ENCODE measurements at regions not wholly inside any gene's neighbourhood (a gene's known extent, or its start where the extent isn't known, plus 50 kb on each side); places are given as distances from the start of the nearest gene placed in this dataset.

DNA sequence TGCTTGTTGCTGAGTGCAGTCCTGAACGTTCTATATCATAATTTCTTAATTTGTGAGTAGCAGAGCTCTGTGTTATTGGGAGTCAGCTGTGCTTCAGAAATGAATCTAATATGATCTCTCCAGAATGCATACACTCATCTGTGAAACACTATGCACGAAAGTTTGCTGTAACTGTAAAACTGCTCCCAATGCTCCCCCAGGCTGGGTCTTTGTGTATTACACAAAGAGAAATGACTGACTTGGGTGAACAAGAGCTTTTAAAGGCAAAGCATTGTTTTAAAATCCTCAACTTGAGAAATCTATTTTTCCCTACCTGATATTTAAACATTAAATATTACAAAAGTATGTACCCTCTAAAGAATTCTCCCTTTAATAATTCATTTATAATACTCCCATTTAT is 636.7 kb upstream of the KIF2B start:
- no peak for DNase-seq (ENCODE audit: low read depth in 2 of 2)

GRCh38 chr17:53176629-53177028 is 646.1 kb upstream of the KIF2B start:
- no peak for DNase-seq (ENCODE audit: low read depth in 2 of 2)

GRCh38 chr17:53168413-53168812 is 654.3 kb upstream of the KIF2B start:
- no peak for DNase-seq (ENCODE audit: low read depth in 2 of 2)

- DNase-seq (ENCODE audit: low read depth in 2 of 2): no peak
Observed at GRCh38 chr17:53166731-53167130, 656.0 kb upstream of the KIF2B start.

- peak; percentile 18 to 31 for DNase-seq (ENCODE audit: low read depth in 2 of 2)
Observed at GRCh38 chr17:53150101-53150698, 672.5 kb upstream of the KIF2B start.

DNA sequence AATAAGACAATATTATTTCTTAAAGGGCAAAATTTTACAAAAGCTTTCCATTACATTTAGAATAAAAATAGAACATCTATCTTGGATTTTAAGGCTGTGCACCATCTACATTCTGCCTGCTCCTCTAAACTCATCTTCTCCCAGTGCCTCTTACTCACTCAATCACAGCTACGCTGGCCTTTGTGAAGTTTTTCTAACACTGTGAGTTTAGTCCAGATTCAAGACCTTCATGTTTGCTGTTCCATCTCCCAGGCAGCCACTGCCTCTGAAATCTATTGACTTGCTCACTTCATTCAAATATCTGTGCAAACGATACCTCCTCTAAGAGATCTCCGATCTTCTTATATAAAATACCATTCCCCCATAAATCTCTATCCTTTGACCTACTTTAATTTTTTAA is 673.4 kb upstream of the KIF2B start:
- no peak for DNase-seq (ENCODE audit: low read depth in 2 of 2)

GRCh38 chr17:53148058-53148457 is 674.7 kb upstream of the KIF2B start:
- DNase-seq (ENCODE audit: low read depth in 2 of 2): no peak

GRCh38 chr17:53142890-53143289 is 679.8 kb upstream of the KIF2B start:
- peak; percentile 10 to 31 for DNase-seq (ENCODE audit: low read depth in 2 of 2)

DNA sequence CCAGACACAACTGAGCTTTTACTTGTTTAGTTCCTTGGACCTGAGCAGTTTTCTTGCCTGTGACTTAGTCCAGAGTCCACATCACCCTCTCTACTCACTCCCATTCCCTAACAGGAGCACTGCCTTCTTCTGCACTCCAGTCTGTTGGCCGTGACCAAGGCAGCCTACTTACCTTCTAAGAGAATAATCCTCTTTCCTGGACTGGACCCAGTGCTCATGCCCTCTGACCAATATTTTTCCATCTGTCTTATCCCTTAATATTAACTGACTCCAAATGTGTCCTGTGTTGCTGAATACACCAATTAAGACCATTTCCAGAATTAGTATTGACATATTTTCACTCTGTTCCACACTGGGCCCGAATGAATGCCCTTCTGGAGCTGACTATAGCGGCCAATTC is 681.0 kb upstream of the KIF2B start:
- no peak for DNase-seq (ENCODE audit: low read depth in 2 of 2)

DNA sequence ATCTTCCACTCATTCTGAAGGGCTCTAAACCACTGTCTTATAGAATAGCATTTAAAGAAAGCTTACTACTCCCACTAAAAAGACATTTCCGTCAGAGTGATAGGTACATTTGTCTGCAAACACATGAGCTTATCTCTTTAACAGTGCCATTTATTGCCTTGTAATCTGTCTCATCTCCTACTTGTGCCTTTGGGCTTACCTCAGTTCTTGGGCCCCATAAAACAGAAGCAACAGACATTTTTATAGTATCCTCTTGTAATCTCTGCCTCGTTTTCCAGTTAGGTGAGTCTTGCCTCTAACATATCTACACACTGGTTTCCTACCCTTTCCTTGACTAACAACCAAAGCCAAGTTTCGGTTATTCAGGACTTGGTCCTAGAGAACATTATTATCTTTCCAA is 681.4 kb upstream of the KIF2B start:
- no peak for DNase-seq (ENCODE audit: low read depth in 2 of 2)

DNA sequence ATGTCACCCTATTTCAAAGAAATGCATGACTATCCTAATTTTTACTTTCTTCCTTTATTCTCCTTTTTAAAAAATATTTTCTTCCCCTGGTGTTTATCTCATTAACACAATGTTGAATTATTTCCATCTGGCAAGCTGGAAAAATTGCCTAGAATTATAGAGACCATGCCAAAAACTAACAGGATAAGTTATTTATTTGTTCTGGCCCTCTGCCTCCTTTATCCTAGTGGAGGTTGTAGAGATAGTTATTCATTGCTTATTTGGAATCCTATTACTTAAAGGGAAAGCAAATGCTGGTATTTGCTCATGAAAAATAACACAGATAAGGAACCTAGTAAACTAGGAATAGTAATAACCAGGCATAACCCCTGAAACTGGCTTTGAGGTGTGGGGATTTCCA is 684.9 kb upstream of the KIF2B start:
- DNase-seq (ENCODE audit: low read depth in 2 of 2): peak; percentile 64 to 72

- no peak for DNase-seq (ENCODE audit: low read depth in 2 of 2)
Observed at GRCh38 chr17:53135969-53136368, 686.8 kb upstream of the KIF2B start.

DNA sequence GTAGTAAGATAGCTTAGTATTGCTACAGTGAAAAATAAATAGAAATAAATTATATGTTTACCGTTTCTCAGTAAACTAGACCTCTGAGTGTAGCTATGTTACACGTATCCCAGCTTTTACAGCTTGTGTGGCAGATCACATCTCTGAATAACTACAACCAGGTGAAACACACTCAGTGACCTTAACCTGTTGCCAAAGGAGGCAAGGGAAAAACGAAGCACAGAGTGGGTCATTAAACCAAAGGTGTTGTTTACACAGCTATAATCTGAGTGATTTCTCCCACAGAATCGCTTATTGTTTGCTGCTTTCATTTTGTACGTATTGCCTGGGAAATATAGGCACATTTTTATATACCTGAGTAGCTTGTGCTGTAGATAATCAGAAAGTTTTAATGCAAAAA is 688.2 kb upstream of the KIF2B start:
- no peak for DNase-seq (ENCODE audit: low read depth in 2 of 2)

DNA sequence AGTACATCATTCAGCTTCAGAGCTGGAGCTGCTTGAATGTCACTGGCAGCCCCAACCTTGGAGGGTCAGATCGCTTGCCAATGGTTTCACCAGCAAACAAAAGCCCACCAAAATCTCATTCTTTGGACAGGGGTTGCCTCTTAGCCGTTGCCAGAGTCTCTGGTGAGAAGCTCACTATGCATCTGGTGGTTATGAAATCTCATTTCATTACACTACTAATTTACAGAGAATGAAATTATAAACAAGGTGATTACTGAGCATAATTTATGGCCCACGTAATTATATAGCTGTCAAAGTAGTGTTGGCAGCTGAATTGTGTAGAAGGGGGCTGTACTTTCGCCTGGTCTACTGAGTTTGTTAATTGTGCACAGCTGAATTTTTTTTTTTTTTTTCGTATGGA is 688.9 kb upstream of the KIF2B start:
- DNase-seq (ENCODE audit: low read depth in 2 of 2): no peak

DNA sequence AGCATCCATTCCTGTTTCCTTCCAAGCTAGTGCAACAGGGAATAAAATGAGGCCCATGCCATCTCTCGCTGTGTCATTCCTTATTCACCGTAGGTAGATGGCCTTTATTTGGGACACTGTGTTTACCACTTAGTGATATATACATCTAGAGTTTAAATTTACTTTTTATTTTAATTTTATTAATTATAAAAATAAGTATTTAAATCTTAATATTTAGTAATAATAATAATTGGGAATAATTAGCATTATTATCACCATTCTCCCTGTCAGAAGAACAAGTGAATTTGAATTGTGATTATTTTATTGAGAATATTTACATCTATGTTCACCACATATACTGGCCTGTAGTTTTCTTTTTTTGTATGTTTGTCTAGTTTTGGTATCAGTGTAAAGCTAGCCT is 692.9 kb upstream of the KIF2B start:
- DNase-seq (ENCODE audit: low read depth in 2 of 2): no peak

- DNase-seq (ENCODE audit: low read depth in 2 of 2): no peak
Observed at GRCh38 chr17:53127331-53127730, 695.4 kb upstream of the KIF2B start.

- DNase-seq (ENCODE audit: low read depth in 2 of 2): no peak
Observed at GRCh38 chr17:53122966-53123365, 699.8 kb upstream of the KIF2B start.

DNA sequence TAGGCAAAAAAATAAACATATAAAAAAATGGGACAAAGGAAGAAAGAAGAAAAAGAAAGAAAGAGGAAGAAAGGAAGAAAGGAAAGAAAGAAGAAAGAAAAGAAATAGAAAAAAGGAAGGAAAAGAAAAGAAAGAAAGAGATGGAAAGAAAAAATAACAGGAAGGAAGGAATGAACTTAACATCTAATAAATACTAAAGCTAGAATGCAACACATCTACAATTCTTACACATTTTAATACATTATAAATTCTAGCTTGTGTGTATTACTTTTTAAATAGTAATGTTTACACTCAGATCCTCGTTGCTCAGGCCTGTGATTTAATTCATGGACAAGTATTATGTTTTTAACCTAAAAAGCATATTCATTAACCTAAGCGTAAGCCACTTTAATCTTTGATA is 703.0 kb upstream of the KIF2B start:
- no peak for DNase-seq (ENCODE audit: low read depth in 2 of 2)

DNA sequence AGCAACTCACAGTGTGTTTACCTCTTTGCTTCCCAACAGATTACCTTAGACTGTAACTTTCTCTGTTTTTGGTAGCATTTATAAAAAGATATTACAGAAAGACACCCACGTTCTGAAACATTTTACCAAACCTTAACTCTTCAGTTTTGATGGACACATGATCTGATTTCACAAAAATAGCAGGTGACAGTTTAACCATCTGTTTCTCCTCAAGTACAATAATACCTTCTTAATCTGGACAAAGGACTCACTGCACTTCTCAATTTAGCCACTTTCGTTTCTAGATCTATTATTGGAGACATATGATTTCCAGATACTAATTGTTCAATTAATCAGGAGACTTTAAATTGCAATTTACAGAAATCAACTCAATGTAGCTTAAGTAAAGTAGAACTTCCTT is 703.8 kb upstream of the KIF2B start:
- no peak for DNase-seq (ENCODE audit: low read depth in 2 of 2)

GRCh38 chr17:53106886-53107285 is 715.8 kb upstream of the KIF2B start:
- DNase-seq (ENCODE audit: low read depth in 2 of 2): no peak

GRCh38 chr17:53101706-53102105 is 721.0 kb upstream of the KIF2B start:
- no peak for DNase-seq (ENCODE audit: low read depth in 2 of 2)

DNA sequence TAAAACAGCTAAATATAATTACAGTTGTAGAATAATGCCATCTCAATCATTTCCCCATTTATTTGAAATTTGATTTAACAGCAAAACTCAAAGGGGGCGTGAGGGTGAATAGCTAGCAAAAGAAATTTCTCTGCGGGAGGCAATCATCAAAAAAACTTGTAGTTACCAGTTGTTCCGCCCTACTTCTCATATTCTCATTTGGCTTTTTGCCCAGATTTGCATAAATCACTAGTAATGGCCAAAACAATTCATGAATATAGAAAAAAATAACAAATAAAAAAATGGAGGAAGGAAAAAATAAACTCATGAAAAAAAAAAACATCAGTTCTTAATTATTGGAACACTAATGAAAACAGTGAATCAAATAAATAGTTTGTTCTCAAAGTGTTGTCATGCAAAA is 722.6 kb upstream of the KIF2B start:
- peak in 1 of 2 donors; percentile 6 for DNase-seq (ENCODE audit: low read depth in 2 of 2)

- DNase-seq (ENCODE audit: low read depth in 2 of 2): no peak
Observed at GRCh38 chr17:53093391-53093790, 729.3 kb upstream of the KIF2B start.

GRCh38 chr17:53092072-53092471 is 730.7 kb upstream of the KIF2B start:
- no peak for DNase-seq (ENCODE audit: low read depth in 2 of 2)

All from dermis microvascular lymphatic vessel endothelial cell (primary cell).